HAP-1 (cell line): ENCODE measurements at regions not wholly inside any gene's neighbourhood (a gene's known extent, or its start where the extent isn't known, plus 50 kb on each side); places are given as distances from the start of the nearest gene placed in this dataset.
"Not testable (repeated sequence)": the region's sequence is repeated elsewhere in the genome, so short reads cannot be mapped to it uniquely, and the experiment has no call there.

Source experiments
- DNase-seq, 2 experiments: peaks; one replicate each; pipeline ENCODE4 v3.0.0-alpha.2; 2016 to 2020; ENCODE audit warnings: low spot score in 2 of 2
- H3K27me3 ChIP-seq: fragments of 250-450 bp; sonication (Bioruptor Pico); 2 replicates; pipeline ENCODE4 v1.5.1; 2020; ENCODE audit warnings: low read depth, mild to moderate bottlenecking, moderate library complexity
- H3K36me3 ChIP-seq: fragments of 250-450 bp; sonication (Bioruptor Pico); replicated peaks from 2 replicates; pipeline ENCODE4 v1.5.1; 2020; ENCODE audit warnings: mild to moderate bottlenecking
- H3K4me1 ChIP-seq: fragments of 250-450 bp; sonication (Bioruptor Pico); 2 replicates; pipeline ENCODE4 v1.5.1; 2020; ENCODE audit warnings: mild to moderate bottlenecking
- H3K4me3 ChIP-seq: fragments of 250-450 bp; sonication (Bioruptor Pico); 2 replicates; pipeline ENCODE4 v1.5.1; 2020; ENCODE audit warnings: mild to moderate bottlenecking, moderate library complexity
- H3K9me3 ChIP-seq: fragments of 250-450 bp; sonication (Bioruptor Pico); 2 replicates; pipeline ENCODE4 v1.5.1; 2020; ENCODE audit warnings: mild to moderate bottlenecking, moderate library complexity
- in situ Hi-C: fragments of 300-500 bp; cut with MboI; formaldehyde crosslinking; loops from 3 replicates; pipeline ENCODE4 v1.14.3; 2020; ENCODE audit warnings: low sequenced_read_pairs, inconsistent platforms, mixed read lengths

DNA sequence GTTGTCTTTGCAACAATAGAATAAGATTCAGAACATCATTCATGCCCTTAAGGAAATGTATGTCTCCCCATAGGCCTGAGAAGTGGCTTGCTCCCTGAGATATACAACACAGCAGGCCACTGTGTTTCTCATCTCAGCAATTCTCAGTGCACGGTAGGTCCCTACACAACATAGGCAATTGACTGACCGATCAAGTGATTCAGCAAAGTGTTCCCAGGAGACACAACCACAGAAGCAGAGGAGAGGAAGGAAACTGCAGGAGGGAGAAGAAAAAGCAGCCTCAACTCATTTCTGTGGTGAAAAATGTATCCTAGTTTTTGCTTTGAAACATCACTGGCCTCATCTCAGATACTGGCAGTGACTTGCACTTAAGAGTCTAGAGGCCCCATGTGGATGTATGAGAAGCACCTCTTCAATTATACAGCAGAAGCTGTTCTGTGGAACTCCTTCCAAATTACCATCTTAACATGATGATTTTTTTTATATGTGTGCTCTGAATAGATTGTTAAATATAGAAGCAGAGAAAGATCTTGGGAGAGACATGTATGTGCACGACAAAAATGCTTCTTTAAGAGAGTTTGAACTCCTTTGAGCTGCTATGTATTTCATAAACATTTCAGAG lies 306.8 kb downstream of the XPNPEP1 start:
- no peak for DNase-seq
- Histone ChIP-seq H3K4me1 (no peaks in the 10 kb centered on the region), H3K27me3 (no peaks in the 10 kb centered on the region), H3K36me3 (no peaks in the 10 kb centered on the region), H3K4me3 (no peak overlapping the region), H3K9me3 (no peaks in the 10 kb centered on the region)
- in situ Hi-C loops: no loop called here

DNA sequence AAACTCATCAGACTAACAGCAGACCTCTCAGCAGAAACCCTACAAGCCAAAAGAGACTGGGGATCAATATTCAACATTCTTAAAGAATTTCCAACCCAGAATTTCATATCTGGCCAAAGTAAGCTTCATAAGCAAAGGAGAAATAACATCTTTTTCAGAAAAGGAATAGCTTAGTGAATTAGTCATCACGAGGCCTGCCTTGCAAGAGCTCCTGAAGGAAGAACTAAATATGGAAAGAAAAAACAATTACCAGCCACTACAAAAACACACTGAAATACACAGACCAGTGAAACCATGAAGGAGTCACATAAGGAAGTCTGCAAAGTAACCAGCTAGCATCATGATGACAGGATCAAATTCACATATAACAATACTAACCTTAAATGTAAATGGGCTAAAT lies 328.0 kb downstream of the XPNPEP1 start:
- not testable (repeated sequence) for DNase-seq

DNA sequence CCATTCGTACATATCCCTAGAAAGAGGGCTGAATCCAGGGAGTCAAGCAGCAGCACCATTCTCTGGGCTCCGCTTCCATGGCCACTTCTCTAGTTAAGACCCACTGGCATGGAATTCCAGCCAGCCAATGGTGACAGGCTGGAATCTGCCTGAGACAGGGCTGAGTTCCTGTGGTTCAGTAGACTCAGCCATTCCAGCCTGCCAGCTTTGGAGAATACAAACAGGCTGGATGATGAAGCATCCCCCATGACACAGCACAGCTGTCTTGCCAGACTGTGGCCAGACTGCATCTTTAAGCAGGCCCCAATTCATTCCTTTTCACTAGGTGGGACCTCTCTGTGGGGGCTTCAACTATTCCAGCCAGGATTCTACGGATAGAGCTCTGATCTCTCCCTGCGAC lies 329.6 kb downstream of the XPNPEP1 start:
- Histone ChIP-seq H3K4me3 (no peak overlapping the region), H3K27me3 (no peaks in the 10 kb centered on the region), H3K9me3 (no peaks in the 10 kb centered on the region), H3K4me1 (no peaks in the 10 kb centered on the region), H3K36me3 (no peaks in the 10 kb centered on the region)
- in situ Hi-C loops: no loop called here
- DNase-seq: no peak

More for the DNA sequence above, 328.0 kb downstream of the XPNPEP1 start:
- H3K4me3 ChIP-seq, in situ Hi-C loops, H3K9me3 ChIP-seq, H3K4me1 ChIP-seq, H3K36me3 ChIP-seq, H3K27me3 ChIP-seq: not testable (repeated sequence)

DNA sequence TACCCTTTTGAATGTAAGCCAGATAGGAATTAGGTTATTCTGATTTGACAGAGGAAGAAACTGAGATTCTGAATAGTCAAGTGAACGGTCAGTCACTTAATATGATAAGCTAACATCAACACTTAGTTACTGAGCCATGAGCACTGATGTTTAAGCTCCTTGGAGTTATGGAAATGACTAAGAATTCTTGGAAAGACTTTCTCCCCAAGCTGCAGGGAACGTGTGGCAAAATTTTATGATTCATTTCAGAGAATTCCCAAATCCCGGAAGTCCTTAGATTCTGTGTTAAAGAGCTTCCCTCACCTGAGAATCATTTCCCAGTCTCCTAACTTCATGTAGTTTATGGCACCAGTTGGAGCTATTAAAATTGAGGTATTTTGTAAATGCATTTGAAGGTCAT lies 330.9 kb downstream of the XPNPEP1 start:
- H3K36me3 ChIP-seq: no peaks in the 10 kb centered on the region
- in situ Hi-C loops: no loop called here
- no peaks in the 10 kb centered on the region for H3K27me3 ChIP-seq
- no peak for DNase-seq
- no peaks in the 10 kb centered on the region for H3K9me3 ChIP-seq
- no peaks in the 10 kb centered on the region for H3K4me1 ChIP-seq
- H3K4me3 ChIP-seq: no peak overlapping the region

DNA sequence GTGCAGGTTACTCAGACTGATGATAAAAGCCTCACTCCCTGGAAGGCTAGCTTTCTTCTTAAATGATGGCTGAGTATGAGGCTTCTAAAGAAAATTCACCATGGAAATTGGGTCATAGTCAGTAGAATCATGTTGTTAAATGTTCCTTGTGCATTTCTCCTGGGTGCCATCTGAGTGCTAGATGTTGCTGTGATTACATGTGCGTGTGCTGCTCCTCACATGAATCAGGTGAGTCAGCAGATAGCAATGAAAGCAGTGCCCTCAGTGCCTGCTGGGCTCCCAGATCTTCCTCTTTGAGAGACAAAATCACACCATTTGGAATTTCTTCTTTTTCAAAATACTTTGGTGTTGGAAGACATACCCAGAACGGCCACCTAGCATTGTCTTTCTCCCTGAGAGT lies 331.7 kb downstream of the XPNPEP1 start:
- H3K36me3 ChIP-seq: no peaks in the 10 kb centered on the region
- no peak for DNase-seq
- no peaks in the 10 kb centered on the region for H3K27me3 ChIP-seq
- no peak overlapping the region for H3K4me3 ChIP-seq
- H3K4me1 ChIP-seq: no peaks in the 10 kb centered on the region
- in situ Hi-C loops: no loop called here
- no peaks in the 10 kb centered on the region for H3K9me3 ChIP-seq

DNA sequence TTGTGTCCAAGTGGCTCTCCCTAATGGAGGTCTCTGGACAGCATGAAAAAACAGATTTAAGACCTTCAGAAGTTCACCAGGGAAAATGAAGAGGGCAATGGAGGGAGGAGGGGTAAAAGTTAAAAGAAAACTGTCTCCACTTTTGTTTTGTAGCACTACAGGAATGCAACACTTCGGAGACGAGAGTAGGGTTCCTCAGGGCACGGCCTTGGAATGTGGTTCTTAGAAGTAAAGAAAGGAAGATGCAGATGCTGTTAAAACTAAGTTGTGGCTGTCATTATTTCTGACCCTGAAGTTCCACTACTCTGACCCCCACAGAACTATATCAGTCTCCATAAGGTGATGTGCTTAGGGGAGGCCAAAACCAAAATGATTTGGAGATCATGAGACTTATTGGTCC lies 335.1 kb downstream of the XPNPEP1 start:
- no peak overlapping the region for H3K4me3 ChIP-seq
- no peaks in the 10 kb centered on the region for H3K9me3 ChIP-seq
- no peaks in the 10 kb centered on the region for H3K27me3 ChIP-seq
- no peaks in the 10 kb centered on the region for H3K36me3 ChIP-seq
- in situ Hi-C loops: no loop called here
- DNase-seq: no peak
- H3K4me1 ChIP-seq: no peaks in the 10 kb centered on the region

DNA sequence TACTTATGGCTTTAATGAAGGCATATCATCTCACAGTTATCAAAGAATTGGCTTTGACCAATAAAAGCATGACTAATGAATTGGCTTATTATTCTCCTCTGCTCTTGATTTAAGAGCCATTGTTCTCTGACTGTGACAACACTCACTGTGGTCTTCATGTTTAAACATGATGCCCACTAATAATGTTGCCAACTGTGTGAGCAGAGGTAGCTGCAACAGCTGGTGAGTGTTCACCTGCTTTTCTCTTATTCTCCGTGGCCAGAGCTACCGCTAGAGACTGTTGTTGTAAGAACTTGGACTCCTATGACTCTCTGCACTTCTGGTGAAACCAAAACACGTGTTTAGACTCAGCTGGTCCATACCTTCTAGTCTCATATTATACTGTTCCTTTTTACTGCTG lies 335.9 kb downstream of the XPNPEP1 start:
- in situ Hi-C loops: no loop called here
- no peaks in the 10 kb centered on the region for H3K4me1 ChIP-seq
- no peaks in the 10 kb centered on the region for H3K27me3 ChIP-seq
- H3K9me3 ChIP-seq: no peaks in the 10 kb centered on the region
- H3K4me3 ChIP-seq: no peak overlapping the region
- no peaks in the 10 kb centered on the region for H3K36me3 ChIP-seq
- DNase-seq: no peak

DNA sequence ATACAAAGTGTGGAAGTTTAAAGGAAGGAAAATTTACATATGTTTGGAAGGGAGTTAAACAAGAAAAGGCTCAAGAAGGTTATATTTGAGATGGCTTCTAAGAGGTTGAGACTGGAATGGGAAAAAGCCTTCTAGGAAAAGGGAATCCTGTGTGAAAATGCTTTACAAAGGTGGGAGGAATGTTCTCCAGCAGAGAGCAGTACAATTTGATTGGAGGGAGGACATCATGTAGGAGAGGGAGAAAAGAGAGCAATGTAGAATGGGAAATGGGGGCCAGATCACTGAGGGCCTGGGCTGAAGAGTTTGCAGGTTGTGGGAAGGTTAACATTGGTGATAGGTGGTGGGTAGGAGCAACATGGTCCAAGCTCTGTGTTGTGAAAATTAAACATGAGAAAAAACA lies 366.9 kb downstream of the XPNPEP1 start:
- in situ Hi-C loops: no loop called here
- Histone ChIP-seq H3K4me3 (no peak overlapping the region), H3K4me1 (no peaks in the 10 kb centered on the region), H3K27me3 (no peaks in the 10 kb centered on the region), H3K36me3 (no peaks in the 10 kb centered on the region), H3K9me3 (no peaks in the 10 kb centered on the region)
- no peak for DNase-seq

DNA sequence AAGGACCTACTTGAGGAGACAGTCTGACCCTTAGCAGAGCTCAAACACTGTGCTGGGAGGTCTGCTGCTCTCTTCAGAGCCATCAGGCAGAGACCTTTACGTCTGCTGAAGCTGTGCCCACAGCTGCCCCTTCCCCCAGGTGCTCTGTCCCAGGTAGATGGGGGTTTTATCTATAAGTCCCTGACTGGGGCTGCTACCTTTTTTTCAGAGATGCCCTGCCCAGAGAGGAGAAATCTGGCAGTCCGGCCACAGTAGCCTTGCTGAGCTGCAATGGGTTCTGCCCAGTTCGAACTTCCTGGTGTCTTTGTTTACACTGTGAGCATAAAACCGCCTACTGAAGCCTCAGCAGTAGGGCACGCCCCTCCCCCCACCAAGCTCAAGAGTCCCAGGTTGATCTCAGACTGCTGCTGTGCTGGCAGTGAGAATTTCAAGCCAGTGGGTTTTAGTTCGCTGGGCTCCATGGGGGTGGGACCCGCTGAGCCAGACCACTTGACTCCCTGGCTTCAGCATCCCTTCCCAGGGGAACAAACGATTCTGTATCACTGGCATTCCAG lies 381.2 kb downstream of the XPNPEP1 start:
- H3K4me1 ChIP-seq, H3K4me3 ChIP-seq, H3K36me3 ChIP-seq, H3K9me3 ChIP-seq, in situ Hi-C loops, DNase-seq, H3K27me3 ChIP-seq: not testable (repeated sequence)

DNA sequence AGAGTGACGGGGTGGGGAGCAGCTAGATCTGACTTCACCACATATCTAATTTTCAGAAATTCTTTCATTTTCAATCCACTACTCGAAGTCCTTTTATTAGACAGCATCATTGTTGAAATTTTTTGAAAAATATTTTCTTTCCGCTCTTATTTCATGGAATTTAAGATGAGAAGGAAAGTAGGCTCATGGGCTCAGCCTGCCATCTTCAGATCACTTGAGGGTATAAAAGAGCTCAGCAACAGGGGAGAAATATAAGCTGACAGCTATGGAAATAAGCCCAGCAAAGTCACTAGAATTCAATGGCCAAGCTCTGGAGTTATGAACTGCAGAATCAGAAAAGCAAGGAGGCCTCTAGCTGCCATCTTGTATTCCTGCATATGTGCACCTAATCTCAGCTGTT lies 389.1 kb downstream of the XPNPEP1 start:
- Histone ChIP-seq H3K27me3 (no peaks in the 10 kb centered on the region), H3K36me3 (no peaks in the 10 kb centered on the region), H3K4me3 (no peak overlapping the region), H3K4me1 (no peaks in the 10 kb centered on the region), H3K9me3 (no peaks in the 10 kb centered on the region)
- DNase-seq: no peak
- in situ Hi-C loops: no loop called here

DNA sequence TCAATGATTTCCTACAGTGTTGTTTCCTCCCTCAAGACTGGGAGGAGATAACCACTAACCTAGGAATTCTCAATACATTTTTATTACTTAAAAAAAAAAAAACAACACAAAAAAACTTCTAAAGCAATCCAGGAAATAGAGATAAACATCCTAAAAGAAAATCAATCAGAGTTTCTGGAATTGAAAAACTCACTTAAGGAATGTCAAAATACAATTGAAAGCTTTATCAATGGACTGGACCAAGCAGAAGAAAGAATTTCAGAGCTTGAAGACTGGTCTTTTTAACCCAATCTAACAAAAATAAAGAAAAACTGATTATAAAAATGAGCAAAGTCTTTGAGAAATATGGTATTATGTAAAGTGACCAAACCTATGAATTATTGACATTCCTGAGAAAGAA lies 394.1 kb downstream of the XPNPEP1 start:
- Histone ChIP-seq H3K36me3 (no peaks in the 10 kb centered on the region), H3K27me3 (no peaks in the 10 kb centered on the region), H3K4me3 (no peak overlapping the region), H3K4me1 (no peaks in the 10 kb centered on the region), H3K9me3 (no peaks in the 10 kb centered on the region)
- no peak for DNase-seq
- in situ Hi-C loops: no loop called here

DNA sequence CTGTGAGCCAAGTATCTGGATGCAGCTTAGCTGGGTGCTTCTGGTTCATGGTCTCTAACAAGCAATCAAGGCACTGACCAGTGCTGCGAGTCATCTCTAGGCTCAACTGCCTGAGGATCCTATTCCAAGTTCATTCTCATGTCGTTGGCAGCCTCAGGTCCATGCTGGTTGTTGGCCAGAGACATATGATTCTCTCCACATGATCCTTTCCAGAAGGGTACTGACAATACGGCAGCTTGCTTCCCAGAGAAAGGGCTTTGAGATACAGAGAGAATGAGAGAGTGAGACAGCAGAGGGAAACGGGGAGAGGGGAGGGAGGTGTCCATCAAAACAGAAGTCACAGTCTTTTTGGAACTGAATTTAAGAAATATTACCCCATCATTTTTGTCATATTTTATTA lies 405.6 kb downstream of the XPNPEP1 start:
- Histone ChIP-seq H3K9me3 (no peaks in the 10 kb centered on the region), H3K36me3 (no peaks in the 10 kb centered on the region), H3K4me1 (no peaks in the 10 kb centered on the region), H3K27me3 (no peaks in the 10 kb centered on the region), H3K4me3 (no peak overlapping the region)
- no peak for DNase-seq
- in situ Hi-C loops: no loop called here

DNA sequence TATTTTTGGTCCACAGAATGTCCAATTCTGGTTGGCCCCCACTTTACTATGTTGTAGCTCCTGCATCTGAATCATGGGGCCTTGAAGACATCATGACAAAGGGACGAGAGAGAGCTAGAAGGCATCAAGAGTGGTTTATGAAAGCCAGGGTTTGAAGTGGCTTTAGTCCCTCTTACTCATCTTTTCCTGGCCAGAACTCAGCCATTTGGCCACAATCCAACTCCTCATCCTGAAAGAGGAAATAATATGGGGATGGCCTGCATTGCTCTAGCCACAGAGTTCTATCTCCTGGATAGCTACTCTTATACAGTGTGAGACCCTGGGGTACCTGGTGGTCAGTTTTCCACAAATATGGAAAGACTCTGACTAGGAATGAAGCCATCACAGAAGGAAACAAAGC lies 418.9 kb downstream of the XPNPEP1 start:
- no peaks in the 10 kb centered on the region for H3K4me1 ChIP-seq
- no peaks in the 10 kb centered on the region for H3K9me3 ChIP-seq
- in situ Hi-C loops: no loop called here
- no peak overlapping the region for H3K4me3 ChIP-seq
- H3K27me3 ChIP-seq: no peaks in the 10 kb centered on the region
- no peaks in the 10 kb centered on the region for H3K36me3 ChIP-seq
- DNase-seq: no peak

DNA sequence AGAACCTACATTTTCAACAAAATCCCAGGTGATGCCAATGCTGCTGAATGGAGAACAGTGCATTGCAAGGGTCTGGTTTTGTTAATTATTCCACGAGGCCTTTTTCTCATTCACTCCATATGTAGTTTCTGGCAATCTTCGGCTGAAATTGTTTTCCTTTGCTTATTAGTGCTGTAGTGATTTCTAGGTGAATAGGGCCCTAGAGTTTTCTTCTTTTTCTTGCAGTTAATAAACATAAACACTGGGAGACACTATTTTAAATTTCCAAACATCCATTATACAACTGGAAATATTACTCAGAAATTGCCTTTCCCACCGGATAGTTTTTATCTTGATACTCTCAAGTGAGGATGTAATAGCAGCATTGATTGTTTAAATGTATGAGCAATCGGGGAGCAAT lies 435.6 kb downstream of the XPNPEP1 start:
- in situ Hi-C loops: no loop called here
- no peaks in the 10 kb centered on the region for H3K36me3 ChIP-seq
- no peaks in the 10 kb centered on the region for H3K27me3 ChIP-seq
- H3K4me3 ChIP-seq: no peak overlapping the region
- no peak for DNase-seq
- H3K4me1 ChIP-seq: no peaks in the 10 kb centered on the region
- no peaks in the 10 kb centered on the region for H3K9me3 ChIP-seq

DNA sequence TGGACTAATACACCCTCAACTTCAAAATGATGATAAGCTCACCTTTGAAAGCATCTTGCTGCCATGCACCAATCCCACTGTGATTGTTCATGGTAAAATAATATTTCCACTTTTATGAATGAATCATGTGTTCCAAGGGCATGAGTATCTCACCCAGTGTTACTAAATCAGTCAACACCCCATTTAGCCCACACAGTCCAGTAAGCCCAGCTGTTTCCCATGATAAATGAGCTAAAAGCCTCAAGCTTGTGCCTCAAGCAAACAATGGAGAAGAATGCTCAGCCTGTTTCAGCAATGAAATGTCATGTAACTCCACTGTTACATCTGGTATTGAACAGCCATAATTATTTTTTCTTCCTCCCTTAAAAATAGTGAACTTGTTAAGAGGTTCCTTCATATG lies 442.5 kb downstream of the XPNPEP1 start:
- no peaks in the 10 kb centered on the region for H3K36me3 ChIP-seq
- H3K4me3 ChIP-seq: no peak overlapping the region
- no peaks in the 10 kb centered on the region for H3K4me1 ChIP-seq
- DNase-seq: no peak
- H3K27me3 ChIP-seq: no peaks in the 10 kb centered on the region
- in situ Hi-C loops: no loop called here
- no peaks in the 10 kb centered on the region for H3K9me3 ChIP-seq
